Ishikawa (cell line): ENCODE measurements at regions not wholly inside any gene's neighbourhood (a gene's known extent, or its start where the extent isn't known, plus 50 kb on each side); places are given as distances from the start of the nearest gene placed in this dataset.

Experiments used
- CEBPB ChIP-seq: IDR thresholded peaks from 2 replicates; pipeline ENCODE4 v1.6.1; 2012
- CREB1 ChIP-seq: IDR thresholded peaks from 2 replicates; pipeline ENCODE4 v1.6.1; 2012; ENCODE audit warnings: low read depth
- EGR1 ChIP-seq: IDR thresholded peaks from 2 replicates; pipeline ENCODE4 v1.6.1; 2012
- EP300 ChIP-seq: IDR thresholded peaks from 2 replicates; pipeline ENCODE4 v1.6.1; 2012; ENCODE audit warnings: borderline replicate concordance
- FOXM1 ChIP-seq: IDR thresholded peaks from 2 replicates; pipeline ENCODE4 v1.6.1; 2012; ENCODE audit warnings: low read depth, borderline replicate concordance
- NFIC ChIP-seq: IDR thresholded peaks from 2 replicates; pipeline ENCODE4 v1.6.1; 2012
- RAD21 ChIP-seq: IDR thresholded peaks from 2 replicates; pipeline ENCODE4 v1.6.1; 2012; ENCODE audit warnings: low read depth
- REST ChIP-seq: IDR thresholded peaks from 2 replicates; pipeline ENCODE4 v1.6.1; 2012; ENCODE audit warnings: low read depth, mild to moderate bottlenecking
- TAF1 ChIP-seq: IDR thresholded peaks from 2 replicates; pipeline ENCODE4 v1.6.1; 2012; ENCODE audit warnings: low read depth, mild to moderate bottlenecking
- TCF12 ChIP-seq: IDR thresholded peaks from 2 replicates; pipeline ENCODE4 v1.6.1; 2012; ENCODE audit warnings: low read depth
- TEAD4 ChIP-seq: IDR thresholded peaks from 2 replicates; pipeline ENCODE4 v1.6.1; 2012
- YY1 ChIP-seq: IDR thresholded peaks from 2 replicates; pipeline ENCODE4 v1.6.1; 2012; ENCODE audit warnings: low read depth
- ZBTB7A ChIP-seq: IDR thresholded peaks from 2 replicates; pipeline ENCODE4 v1.6.1; 2012; ENCODE audit warnings: low read depth
- TF ChIP-seq, protein P1 (sequence below): IDR thresholded peaks from 2 replicates; pipeline ENCODE4 v1.6.1; 2012
- TF ChIP-seq, protein P2 (sequence below): IDR thresholded peaks from 2 replicates; pipeline ENCODE4 v1.6.1; 2012

DNA sequence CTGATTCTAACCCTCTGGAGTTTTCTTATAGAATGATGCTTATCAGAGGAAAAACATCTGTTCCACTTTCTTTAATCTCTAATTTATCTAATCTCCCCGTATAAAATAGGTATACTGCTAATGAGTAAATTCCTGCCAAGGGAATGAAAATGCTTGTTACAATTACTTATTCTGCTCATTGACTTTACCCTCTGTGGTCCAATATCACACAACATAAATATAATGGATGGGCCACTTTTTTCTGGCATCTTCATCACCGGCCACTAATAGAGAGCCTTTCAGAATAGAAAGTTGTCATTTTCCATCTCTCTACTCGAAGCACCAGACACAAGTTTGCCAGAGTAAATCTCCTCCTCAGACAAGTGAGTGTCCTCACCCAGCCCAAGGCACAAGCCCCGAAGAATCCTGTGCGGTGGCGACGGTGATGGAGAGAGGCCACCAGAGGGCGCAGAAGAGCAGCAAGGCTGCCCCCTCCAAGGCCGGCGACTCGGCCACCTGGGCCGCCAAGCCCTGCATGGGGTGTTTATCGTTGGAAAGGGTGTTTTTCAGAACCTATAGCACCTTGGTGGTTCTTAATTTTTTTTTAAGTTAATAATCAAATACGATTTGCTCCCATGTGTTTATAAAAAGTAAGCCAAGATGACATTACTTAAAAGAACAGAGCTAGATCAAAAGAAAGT is 212.9 kb upstream of the ARID1B start:
- peak; percentile 86 for TF ChIP-seq RAD21
- no peak for TF ChIP-seq CREB1
- TF ChIP-seq, protein P1, sequence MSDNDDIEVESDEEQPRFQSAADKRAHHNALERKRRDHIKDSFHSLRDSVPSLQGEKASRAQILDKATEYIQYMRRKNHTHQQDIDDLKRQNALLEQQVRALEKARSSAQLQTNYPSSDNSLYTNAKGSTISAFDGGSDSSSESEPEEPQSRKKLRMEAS, result 0 out of 2 replicates have a peak, but pooled peaks have one; percentile 18
- TF ChIP-seq REST, result no peak

DNA sequence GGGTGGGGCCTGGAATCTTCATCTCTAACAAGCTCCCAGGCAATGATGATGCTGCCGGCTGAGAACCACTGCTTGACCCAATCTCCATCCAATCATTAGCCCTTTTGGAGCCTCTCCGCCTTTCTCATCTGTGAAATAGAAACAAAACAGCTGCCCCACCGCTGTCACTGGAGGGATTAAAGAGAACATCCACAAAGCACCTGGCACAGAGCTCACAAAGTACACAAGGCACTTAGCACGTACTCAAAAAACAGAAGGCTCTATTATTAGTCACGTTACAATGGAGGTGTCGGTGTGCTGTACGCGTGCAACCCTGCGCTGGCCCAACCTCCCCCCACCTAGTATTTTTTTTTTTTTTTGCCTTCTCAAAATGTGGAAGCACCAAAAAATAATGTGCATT is 213.5 kb upstream of the ARID1B start:
- TF ChIP-seq CREB1 (no peak), EGR1 (no peak), YY1 (no peak), ZBTB7A (no peak), REST (no peak), RAD21 (no peak)

DNA sequence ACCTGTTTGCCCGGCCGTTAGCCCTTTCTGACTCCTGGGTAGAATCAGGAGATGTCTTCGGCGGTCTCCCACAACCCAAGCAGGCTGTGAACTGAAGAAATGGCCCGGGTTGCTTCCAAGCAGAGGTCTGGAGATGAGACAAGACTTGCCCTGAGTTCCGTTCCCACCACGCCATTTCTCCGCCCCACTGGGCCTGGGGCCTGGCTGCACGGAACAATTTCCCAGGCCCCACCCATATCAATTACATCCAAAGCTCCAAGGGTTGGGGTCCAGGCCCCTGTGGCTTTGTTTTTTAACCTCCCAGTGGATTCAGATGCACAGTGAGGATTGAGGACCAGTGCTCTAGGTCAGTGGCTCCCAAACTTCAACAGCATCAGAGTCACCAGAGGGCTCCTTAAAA is 214.5 kb upstream of the ARID1B start:
- TF ChIP-seq EGR1 (no peak), ZBTB7A (no peak)

GRCh38 chr6:156562019-156562418 is 215.2 kb upstream of the ARID1B start:
- no peak for TF ChIP-seq RAD21
- no peak for TF ChIP-seq EGR1

DNA sequence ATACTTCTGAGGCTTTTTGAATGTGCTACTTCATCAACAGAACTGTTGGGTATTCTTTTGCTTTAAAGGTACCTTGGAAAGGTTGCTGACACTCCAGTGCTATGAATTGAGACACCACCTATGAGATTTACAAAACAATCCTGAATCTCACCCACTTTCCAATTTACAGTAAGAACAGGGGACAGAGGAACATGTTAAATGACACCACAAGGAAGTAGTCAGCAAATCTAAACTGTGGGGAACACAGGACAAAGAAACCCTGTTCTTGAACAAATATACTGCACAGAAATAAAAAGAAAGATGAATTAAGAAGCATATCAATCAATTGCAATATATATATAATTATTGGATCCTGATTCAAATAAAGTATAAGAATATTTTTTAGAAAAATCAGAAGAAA is 216.7 kb upstream of the ARID1B start:
- TF ChIP-seq ZBTB7A (no peak), NFIC (no peak), FOXM1 (no peak), CEBPB (no peak), TCF12 (no peak), TAF1 (no peak), YY1 (no peak)
- TF ChIP-seq, protein P2, sequence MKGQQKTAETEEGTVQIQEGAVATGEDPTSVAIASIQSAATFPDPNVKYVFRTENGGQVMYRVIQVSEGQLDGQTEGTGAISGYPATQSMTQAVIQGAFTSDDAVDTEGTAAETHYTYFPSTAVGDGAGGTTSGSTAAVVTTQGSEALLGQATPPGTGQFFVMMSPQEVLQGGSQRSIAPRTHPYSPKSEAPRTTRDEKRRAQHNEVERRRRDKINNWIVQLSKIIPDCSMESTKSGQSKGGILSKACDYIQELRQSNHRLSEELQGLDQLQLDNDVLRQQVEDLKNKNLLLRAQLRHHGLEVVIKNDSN, result no peak
- TF ChIP-seq, protein P1, result no peak

DNA sequence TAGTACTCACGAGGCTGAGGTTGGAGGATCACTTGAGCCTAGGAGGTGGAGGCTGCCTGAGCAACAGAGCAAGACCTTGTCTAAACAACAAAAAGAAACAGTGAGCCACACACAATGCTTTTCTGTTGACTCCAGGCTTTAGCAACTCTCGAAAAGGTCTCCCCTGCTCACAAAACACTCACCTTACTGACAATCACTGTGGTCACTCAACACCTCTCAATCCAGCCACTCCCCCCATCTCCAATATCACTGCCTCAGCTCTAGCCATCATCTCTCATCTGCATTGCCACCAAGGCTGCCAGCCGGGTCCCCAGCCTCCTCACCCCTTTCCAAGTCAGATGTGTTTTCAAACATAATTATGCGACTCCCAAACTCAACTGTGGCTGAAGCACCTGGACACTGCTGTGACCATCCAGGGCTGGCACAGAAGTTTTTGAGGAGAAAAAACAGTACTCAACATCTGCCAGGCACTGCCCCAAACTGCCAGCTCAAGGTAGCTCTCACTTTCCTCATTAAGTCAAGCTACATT is 218.0 kb upstream of the ARID1B start:
- TF ChIP-seq, protein P2, result no peak
- TF ChIP-seq YY1 (no peak), EP300 (no peak), REST (no peak), TCF12 (no peak), CEBPB (no peak), RAD21 (no peak), TEAD4 (no peak), EGR1 (no peak), CREB1 (no peak), FOXM1 (no peak), NFIC (no peak), TAF1 (no peak)
- TF ChIP-seq, protein P1, result no peak
